ENCODE measurements at regions not wholly inside any gene's neighbourhood (a gene's known extent, or its start where the extent isn't known, plus 50 kb on each side); places are given as distances from the start of the nearest gene placed in this dataset.
"Not testable (repeated sequence)": the region's sequence is repeated elsewhere in the genome, so short reads cannot be mapped to it uniquely, and the experiment has no call there.

DNA sequence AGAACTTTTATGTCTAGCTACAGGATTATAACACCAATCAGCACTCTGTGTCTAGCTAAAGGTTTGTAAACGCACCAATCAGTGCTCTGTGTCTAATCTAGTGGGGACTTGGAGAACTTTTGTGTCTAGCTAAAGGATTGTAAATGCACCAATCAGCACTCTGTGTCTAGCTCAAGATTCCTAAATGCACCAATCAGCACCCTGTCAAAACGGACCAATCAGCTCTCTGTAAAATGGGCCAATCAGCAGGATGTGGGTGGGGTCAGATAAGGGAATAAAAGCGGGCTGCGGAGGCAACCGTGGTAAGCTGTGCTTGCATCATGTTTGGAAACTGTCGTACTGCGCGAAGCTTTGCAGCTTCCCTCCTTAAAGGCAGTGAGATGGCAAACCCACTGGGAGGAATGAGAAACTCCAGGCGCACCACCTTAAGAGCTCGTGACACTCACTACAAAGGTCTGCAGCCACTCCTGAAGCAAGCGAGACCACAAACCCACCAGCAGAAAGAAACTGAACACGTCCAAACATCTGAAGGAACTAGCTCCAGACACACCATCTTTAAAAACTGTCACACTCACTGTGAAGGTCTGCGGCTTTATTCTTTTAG is 112.1 kb upstream of the DUSP22 start:
- not testable (repeated sequence) for H3K27me3 ChIP-seq (ENCODE audit: insufficient read depth, low read length); H2AFZ ChIP-seq (ENCODE audit: low read length, unreplicated experiment); H3K79me2 ChIP-seq (ENCODE audit: control insufficient read depth, insufficient read depth, low read length, unreplicated experiment); H3K27ac ChIP-seq (ENCODE audit: low read depth, low read length); H3K4me3 ChIP-seq (ENCODE audit: low read depth, low read length); H3K4me1 ChIP-seq (ENCODE audit: control insufficient read depth, insufficient read depth, low read length, unreplicated experiment); H3K36me3 ChIP-seq (ENCODE audit: insufficient read depth, low read length)

DNA sequence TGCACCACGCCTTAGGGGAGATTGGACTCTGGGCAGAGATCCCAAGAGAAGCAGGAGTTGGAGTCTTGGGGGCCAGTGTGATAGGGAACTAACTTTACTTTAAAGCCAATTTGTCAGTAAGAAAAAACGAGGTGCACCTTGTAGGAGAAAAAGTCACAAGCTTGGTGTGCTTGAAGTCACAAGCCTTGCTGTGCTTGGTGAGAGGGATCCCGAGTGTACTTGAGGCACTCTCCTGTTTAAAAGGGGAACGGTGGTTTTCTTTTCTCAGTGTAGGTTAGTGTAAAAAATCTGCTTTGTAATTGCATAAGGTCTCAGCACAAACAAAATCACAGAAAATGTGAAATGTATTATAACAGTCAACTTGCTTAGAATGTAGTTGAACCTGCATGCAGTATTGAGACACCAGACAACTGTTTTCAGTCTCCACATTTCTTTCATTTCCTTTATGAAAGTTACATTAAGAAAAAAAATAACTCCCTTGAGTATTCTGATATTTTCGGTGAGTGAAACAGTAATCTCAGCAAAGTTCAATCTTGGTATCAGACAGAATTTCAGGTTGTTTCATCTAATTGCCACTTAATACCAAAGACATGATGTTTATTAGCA is 111.1 kb upstream of the DUSP22 start:
- no peak overlapping the region for H2AFZ ChIP-seq (ENCODE audit: low read length, unreplicated experiment)
- no peaks in the 10 kb centered on the region for H3K36me3 ChIP-seq (ENCODE audit: insufficient read depth, low read length)
- no peaks in the 10 kb centered on the region for H3K4me1 ChIP-seq (ENCODE audit: control insufficient read depth, insufficient read depth, low read length, unreplicated experiment)
- H3K27me3 ChIP-seq (ENCODE audit: insufficient read depth, low read length) = no peaks in the 10 kb centered on the region
- no peak overlapping the region for H3K4me3 ChIP-seq (ENCODE audit: low read depth, low read length)
- no peak overlapping the region for H3K27ac ChIP-seq (ENCODE audit: low read depth, low read length)
- no peaks in the 10 kb centered on the region for H3K79me2 ChIP-seq (ENCODE audit: control insufficient read depth, insufficient read depth, low read length, unreplicated experiment)

DNA sequence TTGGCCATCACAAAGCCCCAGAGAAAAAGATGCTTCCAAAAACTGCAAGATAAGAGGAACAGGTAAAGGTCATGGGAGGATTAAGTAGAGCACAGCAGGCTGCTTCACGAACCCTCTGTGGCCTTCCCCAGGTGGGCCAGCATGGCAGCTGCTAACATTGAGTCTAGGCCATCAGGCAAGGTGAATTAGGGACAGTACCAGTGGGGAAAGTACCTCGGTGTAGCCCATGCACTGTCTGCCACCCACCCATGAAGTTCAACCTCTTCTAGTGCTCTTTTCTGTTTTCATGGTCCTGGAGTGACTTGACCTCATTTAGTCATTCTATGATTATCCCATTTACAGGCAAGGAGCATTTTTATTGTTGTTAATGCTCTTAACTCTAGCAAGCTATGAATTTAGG is 108.6 kb upstream of the DUSP22 start:
- Histone ChIP-seq H3K4me3 (ENCODE audit: low read depth, low read length) (no peak overlapping the region), H3K36me3 (ENCODE audit: insufficient read depth, low read length) (no peaks in the 10 kb centered on the region), H3K27ac (ENCODE audit: low read depth, low read length) (no peak overlapping the region), H2AFZ (ENCODE audit: low read length, unreplicated experiment) (no peak overlapping the region), H3K79me2 (ENCODE audit: control insufficient read depth, insufficient read depth, low read length, unreplicated experiment) (no peaks in the 10 kb centered on the region), H3K27me3 (ENCODE audit: insufficient read depth, low read length) (no peaks in the 10 kb centered on the region), H3K4me1 (ENCODE audit: control insufficient read depth, insufficient read depth, low read length, unreplicated experiment) (no peaks in the 10 kb centered on the region)

DNA sequence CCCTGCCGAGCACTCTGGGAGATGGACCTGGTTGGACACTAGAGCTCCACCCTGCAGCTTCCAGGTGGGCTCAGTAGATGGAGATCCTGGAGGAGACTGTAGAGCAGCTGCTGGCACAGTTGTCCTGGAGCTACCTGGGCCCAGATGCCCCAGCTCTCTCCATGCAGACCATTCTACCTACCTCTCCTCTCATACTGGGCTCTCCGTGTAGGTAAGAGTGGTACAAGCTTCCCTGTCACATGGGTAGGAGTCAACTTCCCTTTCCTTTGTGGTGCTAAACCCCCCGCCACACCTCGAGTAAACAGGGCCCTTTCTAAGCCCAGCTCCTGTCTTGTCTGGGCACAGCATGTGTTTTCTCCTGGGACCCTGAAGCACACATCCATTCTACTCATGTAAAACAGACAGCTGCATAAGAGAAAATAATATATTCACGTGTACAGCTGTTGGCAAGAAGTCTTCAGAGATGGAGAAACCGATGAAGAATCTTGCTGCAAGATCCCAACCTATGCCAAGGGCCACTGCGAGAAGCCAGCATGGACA is 108.1 kb upstream of the DUSP22 start:
- Histone ChIP-seq H3K79me2 (ENCODE audit: control insufficient read depth, insufficient read depth, low read length, unreplicated experiment) (no peaks in the 10 kb centered on the region), H3K36me3 (ENCODE audit: insufficient read depth, low read length) (no peaks in the 10 kb centered on the region), H2AFZ (ENCODE audit: low read length, unreplicated experiment) (no peak overlapping the region), H3K27me3 (ENCODE audit: insufficient read depth, low read length) (no peaks in the 10 kb centered on the region), H3K4me3 (ENCODE audit: low read depth, low read length) (no peak overlapping the region), H3K27ac (ENCODE audit: low read depth, low read length) (no peak overlapping the region), H3K4me1 (ENCODE audit: control insufficient read depth, insufficient read depth, low read length, unreplicated experiment) (peaks cover 3% of the 10 kb centered on the region)

DNA sequence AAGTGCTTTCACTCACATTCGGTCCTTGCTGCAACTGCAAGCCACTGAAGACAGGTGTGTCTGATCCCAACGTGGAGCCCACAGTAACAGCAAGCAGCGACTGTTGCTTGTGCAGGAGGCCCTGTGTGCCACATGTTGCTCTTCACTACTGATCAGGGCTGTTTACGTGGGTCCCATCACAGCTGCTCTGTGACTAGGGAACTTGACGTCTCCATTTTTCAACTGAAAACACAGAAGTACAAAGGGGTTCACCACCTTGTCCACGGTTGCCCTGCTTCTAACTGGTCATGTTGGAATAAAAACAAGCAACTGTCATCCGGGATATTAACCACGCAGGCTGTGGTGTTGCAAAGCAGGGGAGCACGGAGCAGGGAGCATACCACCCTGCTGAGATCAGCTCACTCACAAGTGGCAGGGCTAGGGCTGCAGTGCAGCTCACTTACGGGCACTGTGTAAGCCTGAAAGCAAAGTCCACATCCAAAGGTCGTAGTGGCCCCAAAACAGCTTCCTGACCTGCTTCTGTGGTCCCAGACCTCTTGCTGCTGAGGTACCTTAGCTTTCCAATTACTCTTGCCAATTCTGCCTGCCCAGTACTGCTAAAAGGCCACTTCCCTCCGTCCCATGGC is 105.8 kb upstream of the DUSP22 start:
- Histone ChIP-seq H3K27ac (ENCODE audit: low read depth, low read length) (no peak overlapping the region), H3K36me3 (ENCODE audit: insufficient read depth, low read length) (no peaks in the 10 kb centered on the region), H3K4me1 (ENCODE audit: control insufficient read depth, insufficient read depth, low read length, unreplicated experiment) (peaks cover 7% of the 10 kb centered on the region), H3K4me3 (ENCODE audit: low read depth, low read length) (no peak overlapping the region), H2AFZ (ENCODE audit: low read length, unreplicated experiment) (no peak overlapping the region), H3K27me3 (ENCODE audit: insufficient read depth, low read length) (no peaks in the 10 kb centered on the region), H3K79me2 (ENCODE audit: control insufficient read depth, insufficient read depth, low read length, unreplicated experiment) (no peaks in the 10 kb centered on the region)

DNA sequence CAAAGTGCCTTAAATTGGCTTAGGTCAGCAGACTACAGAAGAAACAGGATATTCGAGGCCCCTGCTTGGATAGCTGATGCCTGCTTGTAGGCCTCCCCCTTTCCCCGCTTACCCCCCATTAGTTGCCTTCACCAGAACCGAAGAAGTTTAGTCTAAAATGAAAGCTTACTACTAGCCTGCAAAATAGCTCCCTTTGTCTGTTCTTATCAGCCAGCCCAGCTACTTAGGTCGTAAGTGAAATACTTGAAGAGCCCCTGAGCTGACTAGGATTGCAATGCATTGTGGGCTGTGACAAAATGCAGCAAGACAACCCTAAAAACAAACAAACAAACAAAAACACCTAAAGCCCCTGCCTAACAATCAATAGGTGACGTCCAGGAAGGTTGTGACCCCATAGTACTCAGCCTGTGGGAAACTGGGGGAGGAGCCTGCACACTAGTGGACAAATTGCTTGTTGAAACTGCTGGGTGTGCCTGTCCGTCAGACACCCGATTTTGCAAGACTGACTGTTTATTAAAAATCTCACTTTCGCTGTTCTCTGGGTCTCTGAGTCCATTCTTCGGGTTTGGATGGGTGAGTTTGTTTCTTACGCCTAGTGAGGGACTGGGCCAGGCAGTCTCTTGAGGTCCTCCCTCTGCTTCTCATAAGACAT is 105.0 kb upstream of the DUSP22 start:
- Histone ChIP-seq H3K27me3 (ENCODE audit: insufficient read depth, low read length) (no peaks in the 10 kb centered on the region), H3K4me1 (ENCODE audit: control insufficient read depth, insufficient read depth, low read length, unreplicated experiment) (peaks cover 7% of the 10 kb centered on the region), H3K27ac (ENCODE audit: low read depth, low read length) (no peak overlapping the region), H3K36me3 (ENCODE audit: insufficient read depth, low read length) (no peaks in the 10 kb centered on the region), H2AFZ (ENCODE audit: low read length, unreplicated experiment) (no peak overlapping the region), H3K79me2 (ENCODE audit: control insufficient read depth, insufficient read depth, low read length, unreplicated experiment) (no peaks in the 10 kb centered on the region), H3K4me3 (ENCODE audit: low read depth, low read length) (no peak overlapping the region)

DNA sequence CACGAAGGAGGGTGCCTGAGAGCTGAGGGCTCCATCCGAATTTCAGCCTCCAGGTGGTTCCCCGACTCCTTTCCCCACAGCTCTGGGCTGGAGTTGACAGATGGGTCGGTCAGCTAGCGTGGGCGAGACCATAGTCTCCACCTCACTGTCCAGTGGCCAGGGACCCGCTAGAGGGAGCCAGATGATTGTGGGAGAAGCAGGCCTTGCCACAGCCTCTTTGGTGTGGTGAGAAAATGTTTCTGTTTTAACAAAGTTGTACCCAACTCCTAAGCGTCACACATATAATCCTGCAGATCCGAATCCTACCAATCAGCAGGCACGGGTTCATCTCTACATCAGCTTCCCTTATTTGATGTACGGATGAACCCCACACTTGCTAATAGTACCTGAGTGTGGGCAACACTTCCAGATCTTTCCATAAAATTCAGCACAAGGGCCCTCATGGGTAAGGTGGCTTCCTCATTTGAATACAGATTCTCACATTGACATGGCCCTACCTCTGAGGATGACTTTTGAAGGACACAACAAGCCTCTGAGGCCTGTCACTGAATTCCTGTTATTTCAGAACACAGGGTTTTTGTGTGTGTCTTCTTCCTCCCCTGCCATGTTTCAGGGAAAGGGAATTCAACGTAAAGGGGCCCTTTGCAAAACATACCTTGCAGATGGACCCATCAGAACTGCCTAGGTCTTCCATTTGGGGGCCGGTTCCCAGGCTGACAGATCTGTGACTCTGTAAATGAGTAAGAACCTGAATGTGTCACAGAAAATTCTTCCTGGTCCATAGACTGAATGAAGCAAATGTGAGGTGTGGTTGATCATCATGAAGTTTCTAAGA is 103.2 kb upstream of the DUSP22 start:
- Histone ChIP-seq H3K4me1 (ENCODE audit: control insufficient read depth, insufficient read depth, low read length, unreplicated experiment) (peaks cover 7% of the 10 kb centered on the region), H3K4me3 (ENCODE audit: low read depth, low read length) (no peak overlapping the region), H3K36me3 (ENCODE audit: insufficient read depth, low read length) (no peaks in the 10 kb centered on the region), H3K27me3 (ENCODE audit: insufficient read depth, low read length) (no peaks in the 10 kb centered on the region), H3K79me2 (ENCODE audit: control insufficient read depth, insufficient read depth, low read length, unreplicated experiment) (no peaks in the 10 kb centered on the region), H2AFZ (ENCODE audit: low read length, unreplicated experiment) (peak overlapping the region; percentile 76), H3K27ac (ENCODE audit: low read depth, low read length) (no peak overlapping the region)

DNA sequence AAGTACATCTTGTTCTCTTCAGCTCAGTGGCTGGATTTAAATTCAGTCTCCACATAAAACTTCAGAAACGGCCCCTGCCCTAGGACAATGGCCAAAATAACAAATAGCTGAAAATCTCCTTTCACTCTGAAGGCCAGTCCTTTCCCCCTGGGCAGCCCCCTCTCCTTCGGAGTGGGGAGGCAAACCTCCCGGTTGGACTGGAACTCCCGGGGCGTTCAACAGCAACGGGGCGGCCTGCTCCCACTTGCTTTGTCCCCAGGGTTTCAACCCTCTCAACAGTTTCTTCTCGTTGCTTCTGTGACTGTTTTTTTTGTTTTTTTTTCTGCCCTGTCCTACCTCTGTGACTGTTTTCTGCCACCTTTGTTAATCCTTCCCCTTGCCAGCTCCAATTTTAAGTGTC is 102.6 kb upstream of the DUSP22 start:
- H3K27ac ChIP-seq (ENCODE audit: low read depth, low read length) = no peak overlapping the region
- H3K4me1 ChIP-seq (ENCODE audit: control insufficient read depth, insufficient read depth, low read length, unreplicated experiment) = peaks cover 7% of the 10 kb centered on the region
- H3K27me3 ChIP-seq (ENCODE audit: insufficient read depth, low read length) = no peaks in the 10 kb centered on the region
- H3K4me3 ChIP-seq (ENCODE audit: low read depth, low read length) = no peak overlapping the region
- H3K36me3 ChIP-seq (ENCODE audit: insufficient read depth, low read length) = no peaks in the 10 kb centered on the region
- no peaks in the 10 kb centered on the region for H3K79me2 ChIP-seq (ENCODE audit: control insufficient read depth, insufficient read depth, low read length, unreplicated experiment)
- no peak overlapping the region for H2AFZ ChIP-seq (ENCODE audit: low read length, unreplicated experiment)

DNA sequence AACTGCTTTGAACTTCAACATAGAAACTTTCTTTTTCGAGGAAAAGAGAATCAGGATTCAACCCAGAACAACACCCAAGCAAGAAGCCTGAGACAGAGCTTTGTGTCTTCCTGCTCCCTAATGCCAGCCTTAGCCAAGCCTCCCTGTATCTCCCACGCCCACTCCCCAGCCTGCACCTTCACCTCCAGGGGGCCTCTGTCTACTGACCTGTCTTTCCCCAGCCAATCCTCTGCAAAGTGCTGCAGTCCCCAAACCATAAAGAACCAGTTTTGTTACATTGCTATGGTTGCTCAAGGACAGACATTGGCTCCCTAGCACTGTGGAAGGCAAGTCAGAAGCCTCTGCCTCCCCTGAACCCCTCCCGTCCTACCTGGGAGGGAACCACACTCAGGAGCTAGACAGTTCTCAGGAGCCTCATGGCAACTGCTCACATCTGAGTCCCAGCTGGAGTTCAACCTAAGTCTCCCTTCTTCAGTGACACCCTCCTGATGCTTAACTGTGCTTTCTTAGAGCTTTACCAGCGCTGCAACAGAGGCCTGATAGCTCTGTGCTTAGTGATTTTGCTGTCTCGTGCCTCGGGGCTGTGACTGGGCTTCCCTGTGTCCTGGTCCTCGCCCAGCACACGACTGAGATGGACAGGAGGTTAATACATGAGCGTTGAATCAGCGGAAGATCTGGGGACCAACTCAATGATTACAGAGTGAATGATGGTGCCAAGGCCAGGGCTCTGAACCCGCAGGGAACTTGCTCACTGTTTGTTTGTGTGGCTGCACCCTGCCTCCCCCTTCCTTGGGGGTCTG is 101.5 kb upstream of the DUSP22 start:
- Histone ChIP-seq H3K4me1 (ENCODE audit: control insufficient read depth, insufficient read depth, low read length, unreplicated experiment) (peaks cover 9% of the 10 kb centered on the region), H3K27me3 (ENCODE audit: insufficient read depth, low read length) (no peaks in the 10 kb centered on the region), H3K4me3 (ENCODE audit: low read depth, low read length) (no peak overlapping the region), H3K36me3 (ENCODE audit: insufficient read depth, low read length) (no peaks in the 10 kb centered on the region), H3K79me2 (ENCODE audit: control insufficient read depth, insufficient read depth, low read length, unreplicated experiment) (no peaks in the 10 kb centered on the region), H3K27ac (ENCODE audit: low read depth, low read length) (no peak overlapping the region), H2AFZ (ENCODE audit: low read length, unreplicated experiment) (no peak overlapping the region)

Measured in ACC112 (cell line).